ENCODE measurements at regions not wholly inside any gene's neighbourhood (a gene's known extent, or its start where the extent isn't known, plus 50 kb on each side); places are given as distances from the start of the nearest gene placed in this dataset.

DNA sequence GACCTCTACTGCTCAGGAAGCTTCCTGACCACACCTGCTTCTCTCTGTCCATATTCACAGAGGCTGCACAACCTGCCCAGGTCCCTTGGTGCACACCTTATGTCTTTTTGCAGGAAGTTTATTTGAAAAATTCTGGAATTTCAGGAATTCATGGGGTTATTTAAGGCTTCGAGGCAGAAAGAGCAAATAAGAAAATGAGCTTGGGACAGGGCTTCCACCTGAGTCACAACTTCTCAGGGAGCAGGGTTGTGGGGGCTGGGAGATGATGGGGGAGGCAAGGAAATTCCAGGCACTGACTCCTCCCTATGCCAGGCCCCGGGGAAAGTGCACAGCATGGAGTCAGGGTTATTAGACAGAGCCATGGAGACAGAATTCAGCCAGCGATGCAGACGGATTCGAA is 57.7 kb downstream of the INHBB start:
- Histone ChIP-seq H3K9me2 (replicated peaks; ENCODE audit: insufficient read depth, low read length) (no peaks in the 10 kb centered on the region), H3K9me3 (replicated peaks; ENCODE audit: insufficient read depth, low read length) (no peaks in the 10 kb centered on the region), H3K9ac (ENCODE audit: low read length) (no peak overlapping the region), H3K4me3 (ENCODE audit: low read length) (no peak overlapping the region), H3K27ac (ENCODE audit: low read length) (no peak overlapping the region), H3K4me2 (ENCODE audit: low read depth, low read length) (no peak overlapping the region), H3K36me3 (replicated peaks; ENCODE audit: insufficient read depth, low read length) (no peaks in the 10 kb centered on the region), H3F3A (ENCODE audit: insufficient read depth, low read length) (no peaks in the 10 kb centered on the region), H2AFZ (ENCODE audit: low read length) (no peak overlapping the region), H3K4me1 (ENCODE audit: low read length) (no peaks in the 10 kb centered on the region), H4K20me1 (ENCODE audit: insufficient read depth, low read length) (no peaks in the 10 kb centered on the region), H3K79me2 (ENCODE audit: low read length) (no peaks in the 10 kb centered on the region), H3K27me3 (replicated peaks; ENCODE audit: insufficient read depth, low read length) (no peaks in the 10 kb centered on the region)
- DNase-seq = no peak
- TF ChIP-seq EZH2 (optimal IDR thresholded peaks at IDR 0.05; ENCODE audit: low read depth, low read length) = no peak
- no peak for TF ChIP-seq CTCF (IDR thresholded peaks at IDR 0.05; ENCODE audit: low read length)
- no peak for TF ChIP-seq EZH2phosphoT487 (IDR thresholded peaks at IDR 0.05; ENCODE audit: low read length)

DNA sequence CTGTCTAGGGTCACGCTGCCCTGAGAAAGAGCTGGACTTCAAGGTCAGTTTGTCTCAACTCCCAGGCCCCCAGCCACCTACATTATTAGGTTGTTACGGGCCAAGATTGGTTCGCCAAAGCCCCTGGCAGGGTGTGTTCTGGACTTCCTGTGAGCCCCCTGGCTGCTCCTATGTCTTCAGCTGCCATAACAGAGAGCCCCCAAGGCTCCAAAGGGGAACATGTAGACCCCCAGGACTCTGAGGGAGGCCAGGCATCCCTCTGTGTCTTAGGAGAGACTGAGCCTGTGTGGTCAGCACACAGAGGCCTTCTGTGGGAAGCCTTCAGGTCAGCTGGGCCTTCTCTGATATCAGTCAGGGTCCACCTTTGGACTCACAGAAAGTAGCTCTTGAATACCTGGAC is 58.3 kb downstream of the INHBB start:
- H3K4me1 ChIP-seq (ENCODE audit: low read length) = no peaks in the 10 kb centered on the region
- H3K9me3 ChIP-seq (replicated peaks; ENCODE audit: insufficient read depth, low read length) = no peaks in the 10 kb centered on the region
- no peak overlapping the region for H2AFZ ChIP-seq (ENCODE audit: low read length)
- no peaks in the 10 kb centered on the region for H3K27me3 ChIP-seq (replicated peaks; ENCODE audit: insufficient read depth, low read length)
- no peak overlapping the region for H3K9ac ChIP-seq (ENCODE audit: low read length)
- H3K9me2 ChIP-seq (replicated peaks; ENCODE audit: insufficient read depth, low read length) = no peaks in the 10 kb centered on the region
- DNase-seq = no peak
- no peak overlapping the region for H3K27ac ChIP-seq (ENCODE audit: low read length)
- no peak for TF ChIP-seq EZH2phosphoT487 (IDR thresholded peaks at IDR 0.05; ENCODE audit: low read length)
- no peak for TF ChIP-seq EZH2 (optimal IDR thresholded peaks at IDR 0.05; ENCODE audit: low read depth, low read length)
- no peak for TF ChIP-seq CTCF (IDR thresholded peaks at IDR 0.05; ENCODE audit: low read length)
- H3K36me3 ChIP-seq (replicated peaks; ENCODE audit: insufficient read depth, low read length) = no peaks in the 10 kb centered on the region
- H4K20me1 ChIP-seq (ENCODE audit: insufficient read depth, low read length) = no peaks in the 10 kb centered on the region
- H3F3A ChIP-seq (ENCODE audit: insufficient read depth, low read length) = no peaks in the 10 kb centered on the region
- H3K79me2 ChIP-seq (ENCODE audit: low read length) = no peaks in the 10 kb centered on the region
- H3K4me2 ChIP-seq (ENCODE audit: low read depth, low read length) = no peak overlapping the region
- no peak overlapping the region for H3K4me3 ChIP-seq (ENCODE audit: low read length)

DNA sequence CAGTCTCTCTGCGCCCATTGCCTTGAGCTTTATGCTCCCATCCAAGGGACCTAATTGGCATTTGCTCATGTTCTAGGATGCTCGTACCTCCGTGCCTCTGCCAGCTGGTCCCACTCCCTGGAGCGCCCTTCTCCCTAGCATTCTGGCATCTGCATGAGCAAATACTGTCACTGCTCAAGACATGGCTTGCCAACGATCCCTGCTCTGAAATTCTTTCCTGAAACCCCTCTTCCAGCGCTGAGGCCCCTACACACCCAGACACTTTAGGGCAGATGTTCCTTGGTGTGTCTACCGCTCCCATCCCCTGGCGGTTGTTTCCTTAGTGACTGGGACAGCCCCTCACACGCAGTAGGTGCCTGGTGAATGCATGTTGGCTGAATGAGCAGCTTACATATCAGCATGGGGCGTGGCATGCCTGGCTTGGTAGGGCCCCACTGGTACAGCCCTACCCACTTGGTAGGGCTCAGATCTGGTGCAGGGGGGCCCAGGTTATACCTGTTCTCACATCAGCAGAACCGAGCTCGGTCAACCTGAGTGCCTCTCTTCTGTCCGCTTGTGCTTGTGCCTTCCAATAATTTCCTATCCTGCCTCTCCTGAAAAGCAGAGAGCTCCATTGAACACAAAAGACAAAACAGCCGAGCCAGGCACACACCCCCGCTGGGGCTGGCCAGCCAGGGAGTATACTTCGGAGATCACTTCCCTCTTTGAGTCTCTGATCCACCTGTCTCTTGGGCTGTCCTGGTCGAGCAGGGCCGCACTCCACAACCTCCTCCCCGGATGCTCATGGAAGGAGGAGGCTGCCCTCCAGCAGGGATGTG is 59.2 kb downstream of the INHBB start:
- Histone ChIP-seq H2AFZ (ENCODE audit: low read length) (no peak overlapping the region), H3K4me2 (ENCODE audit: low read depth, low read length) (no peak overlapping the region), H3K9me3 (replicated peaks; ENCODE audit: insufficient read depth, low read length) (no peaks in the 10 kb centered on the region), H3K9me2 (replicated peaks; ENCODE audit: insufficient read depth, low read length) (no peaks in the 10 kb centered on the region), H3K79me2 (ENCODE audit: low read length) (no peaks in the 10 kb centered on the region), H4K20me1 (ENCODE audit: insufficient read depth, low read length) (no peaks in the 10 kb centered on the region), H3K9ac (ENCODE audit: low read length) (no peak overlapping the region), H3F3A (ENCODE audit: insufficient read depth, low read length) (no peaks in the 10 kb centered on the region), H3K36me3 (replicated peaks; ENCODE audit: insufficient read depth, low read length) (no peaks in the 10 kb centered on the region), H3K27ac (ENCODE audit: low read length) (no peak overlapping the region), H3K4me3 (ENCODE audit: low read length) (no peak overlapping the region), H3K4me1 (ENCODE audit: low read length) (no peaks in the 10 kb centered on the region), H3K27me3 (replicated peaks; ENCODE audit: insufficient read depth, low read length) (no peaks in the 10 kb centered on the region)
- TF ChIP-seq EZH2phosphoT487 (IDR thresholded peaks at IDR 0.05; ENCODE audit: low read length) = no peak
- TF ChIP-seq CTCF (IDR thresholded peaks at IDR 0.05; ENCODE audit: low read length) = no peak
- TF ChIP-seq EZH2 (optimal IDR thresholded peaks at IDR 0.05; ENCODE audit: low read depth, low read length) = no peak
- no peak for DNase-seq

All from MM.1S (cell line).